ENCODE measurements at regions not wholly inside any gene's neighbourhood (a gene's known extent, or its start where the extent isn't known, plus 50 kb on each side); places are given as distances from the start of the nearest gene placed in this dataset.
"Not testable (repeated sequence)": the region's sequence is repeated elsewhere in the genome, so short reads cannot be mapped to it uniquely, and the experiment has no call there.

DNA sequence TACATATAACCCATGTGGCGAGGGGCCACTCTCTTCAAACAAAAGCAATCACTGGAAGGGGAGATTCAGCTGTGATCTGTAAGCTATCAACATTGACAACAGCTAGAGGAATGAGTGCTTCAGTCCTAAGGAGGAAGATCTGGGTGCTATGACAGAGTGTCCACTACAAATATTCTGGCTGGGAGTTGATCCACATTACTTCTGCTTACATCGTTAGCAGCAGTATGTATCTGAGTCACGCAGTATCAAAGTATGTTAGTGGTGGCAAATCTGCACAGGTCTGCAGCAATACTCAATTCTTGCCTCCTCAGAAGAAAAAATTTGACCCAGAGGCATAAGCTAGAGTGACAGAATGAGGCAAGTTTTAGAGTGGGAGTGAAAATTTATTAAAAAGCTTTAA, 267.0 kb downstream of the PTH2R start:
- H3K4me3 ChIP-seq (replicated peaks; ENCODE audit: low read depth, low read length) = no peak overlapping the region
- no peak for DNase-seq (ENCODE audit: extremely low read depth, low read depth)
- TF ChIP-seq, protein P1, sequence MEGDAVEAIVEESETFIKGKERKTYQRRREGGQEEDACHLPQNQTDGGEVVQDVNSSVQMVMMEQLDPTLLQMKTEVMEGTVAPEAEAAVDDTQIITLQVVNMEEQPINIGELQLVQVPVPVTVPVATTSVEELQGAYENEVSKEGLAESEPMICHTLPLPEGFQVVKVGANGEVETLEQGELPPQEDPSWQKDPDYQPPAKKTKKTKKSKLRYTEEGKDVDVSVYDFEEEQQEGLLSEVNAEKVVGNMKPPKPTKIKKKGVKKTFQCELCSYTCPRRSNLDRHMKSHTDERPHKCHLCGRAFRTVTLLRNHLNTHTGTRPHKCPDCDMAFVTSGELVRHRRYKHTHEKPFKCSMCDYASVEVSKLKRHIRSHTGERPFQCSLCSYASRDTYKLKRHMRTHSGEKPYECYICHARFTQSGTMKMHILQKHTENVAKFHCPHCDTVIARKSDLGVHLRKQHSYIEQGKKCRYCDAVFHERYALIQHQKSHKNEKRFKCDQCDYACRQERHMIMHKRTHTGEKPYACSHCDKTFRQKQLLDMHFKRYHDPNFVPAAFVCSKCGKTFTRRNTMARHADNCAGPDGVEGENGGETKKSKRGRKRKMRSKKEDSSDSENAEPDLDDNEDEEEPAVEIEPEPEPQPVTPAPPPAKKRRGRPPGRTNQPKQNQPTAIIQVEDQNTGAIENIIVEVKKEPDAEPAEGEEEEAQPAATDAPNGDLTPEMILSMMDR (IDR thresholded peaks at IDR 0.05; ENCODE audit: low read depth, low read length, missing control alignments) = no peak

GRCh38 chr2:208674919-208675318, 268.3 kb downstream of the PTH2R start:
- TF ChIP-seq, protein P1 (IDR thresholded peaks at IDR 0.05; ENCODE audit: low read depth, low read length, missing control alignments) = no peak
- no peak overlapping the region for H3K4me3 ChIP-seq (replicated peaks; ENCODE audit: low read depth, low read length)
- DNase-seq (ENCODE audit: extremely low read depth, low read depth) = no peak

DNA sequence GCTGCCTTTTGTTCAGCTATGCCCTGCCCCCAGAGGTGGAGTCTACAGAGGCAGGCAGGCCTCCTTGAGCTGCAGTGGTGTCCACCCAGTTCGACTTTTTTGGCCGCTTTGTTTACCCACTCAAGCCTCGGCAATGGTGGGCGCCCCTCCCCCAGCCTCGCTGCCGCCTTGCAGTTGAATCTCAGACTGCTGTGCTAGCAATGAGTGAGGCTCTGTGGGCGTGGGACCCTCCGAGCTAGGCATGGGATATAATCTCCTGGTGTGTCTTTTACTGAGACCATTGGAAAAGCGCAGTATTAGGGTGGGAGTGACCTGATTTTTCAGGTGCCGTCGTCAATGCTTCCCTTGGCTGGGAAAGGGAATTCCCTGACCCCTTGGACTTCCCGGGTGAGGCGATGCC, 279.3 kb downstream of the PTH2R start:
- DNase-seq (ENCODE audit: extremely low read depth, low read depth); H3K4me3 ChIP-seq (replicated peaks; ENCODE audit: low read depth, low read length): not testable (repeated sequence)

DNA sequence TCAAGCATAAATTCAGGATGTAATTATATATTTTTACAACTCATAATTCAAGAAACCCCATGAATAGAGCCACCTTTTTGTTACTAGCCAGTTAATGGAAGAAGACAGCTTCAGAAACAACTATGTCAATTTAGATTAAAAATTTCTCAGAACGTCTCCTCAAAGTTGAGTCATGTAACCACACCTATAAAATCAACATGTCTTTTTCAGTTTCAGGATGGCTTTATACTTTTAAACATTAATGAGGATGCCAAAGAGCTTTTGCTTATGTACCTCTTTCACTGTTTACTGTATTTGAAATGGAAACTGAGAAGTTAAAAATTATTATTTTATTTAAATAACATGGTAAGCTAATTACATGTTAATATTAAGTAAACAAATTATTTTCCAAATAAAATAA, 280.1 kb downstream of the PTH2R start:
- no peak overlapping the region for H3K4me3 ChIP-seq (replicated peaks; ENCODE audit: low read depth, low read length)
- TF ChIP-seq, protein P1 (IDR thresholded peaks at IDR 0.05; ENCODE audit: low read depth, low read length, missing control alignments) = no peak
- DNase-seq (ENCODE audit: extremely low read depth, low read depth) = no peak

- not testable (repeated sequence) for DNase-seq (ENCODE audit: extremely low read depth, low read depth)
These were observed 281.1 kb downstream of the PTH2R start for GRCh38 chr2:208687720-208688119.

GRCh38 chr2:208698114-208698513, 291.5 kb downstream of the PTH2R start:
- H3K4me3 ChIP-seq (replicated peaks; ENCODE audit: low read depth, low read length) = no peak overlapping the region
- TF ChIP-seq, protein P1 (IDR thresholded peaks at IDR 0.05; ENCODE audit: low read depth, low read length, missing control alignments) = no peak
- DNase-seq (ENCODE audit: extremely low read depth, low read depth) = no peak

More at GRCh38 chr2:208687720-208688119, 281.1 kb downstream of the PTH2R start:
- not testable (repeated sequence) for H3K4me3 ChIP-seq (replicated peaks; ENCODE audit: low read depth, low read length)

- no peak for DNase-seq (ENCODE audit: extremely low read depth, low read depth)
- H3K4me3 ChIP-seq (replicated peaks; ENCODE audit: low read depth, low read length) = no peak overlapping the region
- TF ChIP-seq, protein P1 (IDR thresholded peaks at IDR 0.05; ENCODE audit: low read depth, low read length, missing control alignments) = no peak
These were observed 301.9 kb downstream of the PTH2R start for GRCh38 chr2:208708486-208708885.

DNA sequence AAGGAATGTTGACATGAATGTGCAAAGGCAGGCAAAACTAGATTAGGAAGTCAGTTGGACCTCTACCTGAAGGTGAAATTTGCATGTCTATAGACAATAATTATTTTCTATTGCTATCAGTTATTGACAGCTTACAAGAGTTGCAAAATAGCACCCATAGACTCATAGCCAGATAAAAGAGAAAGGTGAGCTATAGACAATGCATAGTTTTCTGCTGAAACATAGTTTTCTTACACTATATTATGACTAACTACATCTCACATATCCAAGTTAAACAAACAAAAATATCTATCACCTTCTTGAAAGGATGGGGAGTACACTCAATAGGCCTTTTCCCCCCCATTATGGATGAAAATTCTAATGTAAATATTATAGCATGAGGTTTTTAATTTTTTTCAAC, 305.0 kb downstream of the PTH2R start:
- TF ChIP-seq, protein P1 (IDR thresholded peaks at IDR 0.05; ENCODE audit: low read depth, low read length, missing control alignments) = no peak
- DNase-seq (ENCODE audit: extremely low read depth, low read depth) = no peak
- no peak overlapping the region for H3K4me3 ChIP-seq (replicated peaks; ENCODE audit: low read depth, low read length)
